Left cardiac atrium (tissue), 4 donors: ENCODE measurements at regions not wholly inside any gene's neighbourhood (a gene's known extent, or its start where the extent isn't known, plus 50 kb on each side); places are given as distances from the start of the nearest gene placed in this dataset.

Experiments
- ATAC-seq, 2 donors: fragments of 200-7000 bp; cut with Tn5 transposase; one replicate each; pipeline ENCODE4 v1.9.1; 2020; ENCODE audit warnings: mild to moderate bottlenecking in 2 of 2, moderate library complexity in 2 of 2
- DNase-seq: peaks from one replicate; pipeline ENCODE4 v3.0.0-alpha.2; 2020
- intact Hi-C, 2 donors: fragments of 100-400 bp; cut with DNase I; formaldehyde crosslinking; loops; one replicate each; pipeline versions ENCODE4 v1.14.1 to v1.15.1; 2022 to 2023
- donor health status: DM: no; HTN: yes; CAD: no.
- donor health status: DM: no; HTN: yes; CAD: no; lungs with severe emphysema.
- donor health status: DM: yes; HTN: yes; CAD: no.
- donor health status: Dilated cardiomyopathy.

DNA sequence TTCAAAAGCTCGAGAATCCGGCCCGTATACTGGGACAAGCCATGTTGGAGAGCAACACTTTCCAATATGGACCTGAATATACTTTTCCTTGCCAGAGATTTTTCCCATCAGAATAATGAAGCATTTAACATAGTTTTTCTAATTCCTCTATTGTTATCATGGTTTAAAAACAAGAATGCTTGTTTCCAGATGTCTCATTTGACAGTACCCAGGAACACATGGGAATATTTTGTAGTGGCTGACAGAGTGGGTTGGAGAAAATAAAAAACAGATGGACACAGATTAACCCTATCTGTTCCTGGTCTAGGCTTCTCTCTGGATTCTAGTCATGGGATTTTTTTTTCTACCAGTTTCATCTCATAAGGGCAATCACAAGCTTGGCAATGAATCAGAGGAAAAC is 164.8 kb upstream of the CEP162 start:
- intact Hi-C loops, result no loop called here
- DNase-seq (no peak), ATAC-seq (no peak)

DNA sequence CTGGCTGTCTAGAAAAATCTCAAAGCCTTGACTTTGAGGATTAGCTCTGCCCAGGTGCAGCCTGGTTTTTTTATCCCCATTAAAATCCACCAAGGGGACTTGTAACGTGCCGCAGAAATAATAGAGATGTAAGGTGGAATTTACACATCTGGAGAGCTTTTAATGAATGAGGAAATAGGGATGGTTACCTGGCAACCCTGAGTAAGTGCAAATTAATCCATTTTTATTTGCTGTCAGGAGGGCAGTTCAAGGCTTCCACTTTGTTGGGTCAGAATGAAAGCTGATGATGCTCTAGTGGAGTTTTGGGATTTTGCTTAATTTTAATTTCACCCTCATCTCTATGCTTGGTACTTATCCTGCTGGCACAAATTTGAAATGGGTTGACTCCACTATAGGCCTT is 163.4 kb upstream of the CEP162 start:
- DNase-seq (no peak), ATAC-seq (no peak)
- intact Hi-C loops, result no loop called here

DNA sequence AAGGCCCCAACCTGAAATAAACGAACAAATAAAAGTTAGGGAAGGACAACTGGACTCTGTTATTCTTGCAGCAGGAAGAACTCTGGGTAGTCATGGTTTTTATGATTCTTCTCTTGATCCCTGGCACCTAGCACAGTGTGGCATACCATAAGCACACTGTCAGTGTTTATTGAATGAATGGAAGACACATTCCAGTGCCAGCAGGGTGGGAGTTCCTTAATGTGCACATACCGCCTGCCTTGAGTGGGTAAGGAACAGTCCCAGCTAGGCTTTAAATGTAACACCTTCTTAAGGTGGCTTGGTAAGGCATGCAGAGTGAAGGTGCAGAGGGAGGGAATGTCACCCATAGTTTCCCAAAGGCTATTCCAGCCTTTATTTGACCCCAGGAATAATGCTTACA is 162.9 kb upstream of the CEP162 start:
- intact Hi-C loops, result no loop called here
- DNase-seq, result no peak
- ATAC-seq, result no peak

DNA sequence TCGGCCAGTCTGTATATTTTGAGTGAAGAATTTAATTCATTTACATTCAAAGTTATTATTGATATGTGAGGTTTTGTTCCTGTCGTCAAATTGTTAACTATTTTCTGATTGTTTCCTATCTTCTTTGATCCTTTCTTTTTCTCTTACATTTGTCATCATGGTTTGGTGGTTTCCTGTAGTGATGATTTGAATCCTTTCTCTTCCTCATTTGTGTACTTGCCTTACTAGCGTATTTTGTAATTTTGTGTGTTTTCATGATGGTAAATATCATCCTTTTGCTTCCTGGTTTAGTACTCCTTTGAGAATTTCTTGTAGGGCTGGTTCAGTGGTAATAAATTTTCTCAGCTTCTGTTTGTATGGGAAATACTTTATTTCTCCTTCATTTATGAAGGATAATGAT is 151.7 kb upstream of the CEP162 start:
- no peak for ATAC-seq
- intact Hi-C loops, result no loop called here
- no peak for DNase-seq

DNA sequence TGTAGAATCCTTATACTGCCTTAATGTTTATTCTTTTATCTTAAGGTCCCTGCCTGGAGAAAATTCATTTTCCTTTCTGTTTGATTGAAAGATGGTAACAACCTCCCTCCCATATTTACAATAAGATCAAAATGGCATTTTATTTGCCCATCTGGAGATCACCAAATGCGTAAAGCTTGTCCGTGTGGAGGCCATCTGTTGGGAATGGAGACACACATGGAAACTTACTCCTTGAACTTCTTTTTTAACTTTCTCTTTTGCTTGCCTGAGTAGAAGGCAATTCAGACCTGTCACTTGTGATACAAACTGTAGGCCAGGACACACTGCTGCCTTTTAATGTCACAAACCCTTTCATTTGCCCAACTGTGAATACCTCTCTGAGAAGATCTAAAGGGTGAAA is 144.8 kb upstream of the CEP162 start:
- intact Hi-C loops, result no loop called here
- DNase-seq (no peak), ATAC-seq (no peak)

DNA sequence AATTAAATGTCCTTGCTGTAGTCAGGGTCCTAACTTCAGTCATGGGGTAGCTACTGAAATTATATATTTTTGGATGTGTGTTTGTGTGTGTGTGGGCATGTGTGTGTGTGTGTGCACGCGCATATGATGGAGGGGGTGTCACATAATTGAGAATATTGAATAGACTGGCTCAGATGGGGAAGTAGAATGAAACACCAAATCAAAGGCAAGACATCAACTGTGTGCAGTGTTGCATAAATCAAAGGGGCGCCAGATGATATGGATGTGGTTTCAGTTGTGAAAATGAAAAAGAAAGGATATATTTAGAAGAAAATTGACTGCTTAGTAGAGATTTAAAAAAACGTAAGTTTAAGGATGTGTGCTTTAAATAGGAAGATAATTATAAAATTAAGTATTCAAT is 144.2 kb upstream of the CEP162 start:
- DNase-seq (no peak), ATAC-seq (no peak)
- intact Hi-C loops, result no loop called here

DNA sequence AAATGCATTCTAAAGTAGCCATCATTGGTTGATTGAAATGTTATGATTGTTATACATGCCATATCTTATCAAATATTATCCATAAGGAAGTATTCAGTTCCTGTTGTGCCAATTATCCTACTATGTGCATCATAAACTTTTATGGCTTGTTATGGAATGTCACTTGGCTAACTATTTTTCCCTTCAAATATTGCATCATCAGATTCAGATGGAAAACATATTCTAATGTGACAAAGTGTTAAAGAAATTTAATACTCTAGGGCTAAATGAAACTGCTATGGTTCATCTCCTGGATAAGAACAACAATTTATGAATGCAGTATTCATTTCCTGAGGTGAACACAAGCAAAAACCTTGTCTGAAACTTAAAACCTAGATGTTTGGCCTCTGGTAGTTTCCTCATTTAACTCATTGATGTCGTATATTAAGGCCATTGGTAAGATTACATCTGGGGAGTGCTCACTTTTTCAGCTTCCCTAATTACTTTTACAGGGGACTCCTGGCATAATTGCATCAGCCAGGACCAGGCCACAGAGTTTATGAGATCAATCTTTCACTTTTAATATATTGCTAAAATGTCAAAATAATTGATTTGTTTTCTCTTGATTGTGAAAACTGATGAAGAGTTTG is 134.9 kb upstream of the CEP162 start:
- intact Hi-C loops, result no loop called here
- ATAC-seq (no peak), DNase-seq (no peak)

DNA sequence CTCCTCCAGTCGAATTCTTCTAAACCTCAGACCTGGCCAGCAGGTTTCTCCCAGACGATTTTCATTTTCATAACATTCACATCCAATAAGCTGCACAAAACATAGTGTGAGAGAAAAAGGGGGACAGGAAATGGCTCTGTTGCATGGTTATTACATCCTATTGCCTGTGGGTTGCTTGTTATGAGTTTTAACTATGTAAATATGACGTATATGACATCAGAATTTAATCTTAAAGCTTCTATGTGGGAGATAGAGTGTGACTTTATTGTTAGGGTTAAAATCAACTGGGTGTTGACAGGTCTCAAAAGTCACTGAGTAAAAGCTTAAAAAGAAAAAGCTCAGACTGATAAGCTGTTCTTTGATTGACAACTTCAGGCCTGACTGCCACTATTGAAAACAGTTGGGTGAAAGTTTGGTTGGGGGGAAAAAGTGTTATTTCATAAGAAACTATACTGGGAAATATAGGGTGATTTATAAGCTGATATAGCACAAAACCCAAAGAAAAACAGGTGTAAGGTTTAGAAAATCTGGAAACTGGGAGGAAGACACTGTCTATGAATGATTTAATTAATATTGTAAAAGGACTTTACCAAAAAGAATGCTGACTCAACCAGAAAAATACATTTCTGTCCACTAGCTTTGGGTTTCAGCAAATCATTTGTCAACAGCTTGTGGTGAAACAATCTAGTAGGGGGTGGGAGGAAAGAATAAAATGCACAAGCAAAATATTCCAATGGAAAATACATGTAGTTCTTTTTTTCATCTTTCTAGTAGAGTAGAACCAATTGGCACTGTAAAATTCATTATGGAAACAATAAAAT is 134.1 kb upstream of the CEP162 start:
- DNase-seq (no peak), ATAC-seq (no peak)
- intact Hi-C loops, result no loop called here

DNA sequence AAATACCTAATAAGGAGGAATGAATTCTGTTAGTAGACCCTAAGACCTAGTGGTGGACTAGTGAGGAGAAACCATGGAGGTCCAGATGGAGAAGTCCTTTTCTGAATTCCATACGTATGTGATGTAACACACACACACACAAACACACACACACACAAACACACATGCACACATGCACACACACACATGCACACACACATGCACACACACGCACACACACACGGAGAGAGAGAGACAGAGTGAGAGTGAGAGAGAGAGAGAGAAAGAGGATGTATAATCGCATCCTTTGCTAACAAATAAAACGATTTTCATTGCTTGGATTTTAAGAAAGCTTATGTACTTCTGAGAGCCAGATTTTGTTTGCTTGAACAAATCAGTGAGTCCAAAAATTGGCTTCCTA is 132.6 kb upstream of the CEP162 start:
- DNase-seq (no peak), ATAC-seq (no peak)
- intact Hi-C loops, result no loop called here

DNA sequence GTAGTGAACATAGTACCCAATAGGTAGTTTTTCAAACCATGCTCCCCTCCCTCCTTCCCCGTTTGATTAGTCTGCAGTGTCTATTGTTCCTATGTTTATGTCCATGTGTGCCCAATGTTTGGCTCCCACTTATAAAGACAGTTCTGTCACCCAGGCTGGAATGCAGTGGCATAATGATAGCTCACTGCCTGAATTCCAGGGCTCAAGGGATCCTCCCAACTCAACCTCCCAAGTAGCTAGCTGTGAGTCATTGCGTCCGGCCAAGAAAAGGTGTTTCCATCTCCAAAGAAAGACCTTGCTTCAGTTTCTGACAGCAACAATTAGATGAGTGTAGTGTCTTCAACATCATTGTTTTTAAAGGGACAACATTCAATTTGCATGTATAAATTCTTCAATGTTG is 131.1 kb upstream of the CEP162 start:
- DNase-seq (no peak), ATAC-seq (no peak)
- intact Hi-C loops, result no loop called here

DNA sequence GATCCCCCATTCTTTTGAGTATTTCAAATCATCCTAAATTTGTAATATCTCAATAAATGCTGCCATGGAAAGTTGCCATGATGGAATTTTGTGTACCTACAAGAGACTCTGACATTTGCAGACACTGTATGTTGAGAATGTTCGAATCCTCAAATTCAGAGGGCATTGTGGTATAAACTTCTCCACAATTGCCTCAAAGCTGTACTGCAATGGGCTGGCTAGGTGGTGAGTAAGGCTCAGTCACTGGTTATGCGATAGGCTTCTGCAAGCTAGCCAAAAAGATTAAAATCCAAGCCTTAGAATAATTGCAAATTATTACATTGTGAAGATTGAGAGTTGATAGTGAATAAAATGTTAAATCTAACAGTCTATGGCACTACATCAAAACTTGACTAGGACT is 130.2 kb upstream of the CEP162 start:
- intact Hi-C loops, result no loop called here
- DNase-seq (no peak), ATAC-seq (no peak)

DNA sequence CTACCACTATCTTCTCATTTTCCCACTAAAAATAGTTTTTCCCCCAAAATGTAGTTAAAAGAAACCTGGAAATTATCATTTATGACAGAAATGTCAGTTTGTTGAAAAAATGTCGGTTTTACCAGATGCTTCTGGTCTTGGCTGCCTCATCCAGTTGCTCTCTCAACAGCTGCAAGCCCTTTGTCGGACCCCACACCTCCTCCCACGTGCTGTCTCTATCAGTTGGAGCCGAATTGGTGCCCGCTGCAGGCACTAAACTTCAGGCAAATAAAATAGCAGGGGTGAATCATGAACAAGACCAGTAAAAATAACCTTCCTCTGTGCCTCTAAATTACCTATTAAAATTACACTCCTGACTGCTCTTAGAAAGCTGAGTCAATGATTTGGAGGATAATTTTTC is 129.5 kb upstream of the CEP162 start:
- ATAC-seq (peak in 1 of 2 donors; percentile 44), DNase-seq (no peak)
- intact Hi-C loops, result no loop called here

DNA sequence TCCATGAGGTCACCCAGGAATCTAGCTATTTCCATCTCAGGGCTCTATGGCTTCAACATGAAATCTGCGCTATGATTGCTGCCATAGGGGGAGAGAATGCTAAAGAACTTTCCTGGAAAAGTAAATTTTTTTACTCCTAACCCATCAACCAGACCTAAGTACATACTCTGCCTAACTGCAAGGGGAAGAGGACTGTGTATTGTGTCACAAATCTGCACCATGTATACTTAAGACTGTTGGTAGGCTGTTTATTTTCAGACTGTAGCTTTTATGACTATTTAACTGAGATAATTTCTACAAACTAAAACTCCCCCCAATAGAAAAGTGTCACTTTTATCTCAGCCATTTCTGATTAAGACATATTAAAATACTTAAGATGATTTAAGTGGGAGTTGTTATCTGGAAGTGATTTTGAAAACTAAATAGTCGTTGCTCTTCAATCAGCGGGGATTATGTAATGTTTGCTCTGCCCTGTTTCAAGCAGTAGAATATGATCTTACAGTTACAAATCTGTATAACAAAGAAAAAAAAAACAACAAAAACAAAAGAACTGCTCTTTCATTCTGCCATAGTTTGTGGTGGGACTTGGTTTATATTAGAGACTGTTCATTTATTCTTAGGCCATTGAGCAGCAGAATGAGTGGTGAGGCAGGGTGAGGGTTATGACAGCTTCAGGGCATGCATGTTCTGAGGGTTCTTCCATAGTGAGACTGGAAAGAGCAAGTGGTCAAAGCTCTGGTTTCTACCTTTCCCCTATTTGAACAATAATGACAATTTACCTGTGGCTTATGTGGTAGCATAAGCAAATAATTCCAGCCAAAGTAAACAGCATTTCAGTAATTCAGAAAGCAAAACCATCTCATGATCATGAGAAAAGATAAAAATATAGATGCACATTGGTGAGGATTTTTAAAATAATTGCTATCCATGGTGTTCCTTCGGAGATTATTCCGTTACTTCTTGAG is 126.3 kb upstream of the CEP162 start:
- intact Hi-C loops, result no loop called here
- DNase-seq, result no peak
- peak in 1 of 2 donors; percentile 64 for ATAC-seq

DNA sequence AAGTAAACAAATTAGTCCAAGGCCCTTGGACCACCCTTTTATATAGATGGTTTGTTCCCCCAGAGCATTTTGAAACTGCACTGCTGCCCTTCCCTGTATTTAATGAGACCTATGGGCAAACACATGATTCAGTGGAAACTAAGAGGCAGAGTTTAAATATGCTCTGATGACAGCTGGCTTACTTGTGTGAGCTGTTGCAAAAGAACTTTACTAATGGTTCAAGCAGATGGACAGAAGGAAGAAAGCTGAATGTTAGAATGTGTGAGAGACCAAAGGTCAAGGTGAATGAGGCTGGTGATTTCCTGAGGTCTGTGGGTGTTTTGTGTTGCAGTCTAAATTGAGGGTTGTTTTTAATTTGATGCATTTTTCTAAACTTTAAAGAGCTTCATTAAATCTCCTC is 123.0 kb upstream of the CEP162 start:
- intact Hi-C loops, result no loop called here
- no peak for DNase-seq
- no peak for ATAC-seq

DNA sequence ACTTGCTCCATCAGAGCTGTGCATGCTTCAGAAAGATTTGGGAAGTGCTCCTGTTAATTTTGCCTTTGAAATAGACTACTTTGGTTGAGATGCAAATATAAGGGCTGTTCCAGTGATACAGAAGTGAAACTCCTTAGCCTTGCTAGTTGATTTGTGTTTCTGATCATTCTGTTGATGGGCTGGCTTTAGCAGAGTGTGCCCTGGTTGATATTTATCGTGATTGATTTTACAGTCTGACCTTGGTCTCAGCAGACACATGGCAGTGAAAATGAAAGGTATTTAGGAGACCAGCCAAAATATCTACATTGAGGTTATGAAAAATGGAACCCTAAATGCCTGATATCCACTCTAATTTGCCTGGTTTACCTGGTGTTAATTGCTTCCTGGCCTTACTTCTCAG is 122.1 kb upstream of the CEP162 start:
- intact Hi-C loops, result no loop called here
- ATAC-seq (no peak), DNase-seq (no peak)

DNA sequence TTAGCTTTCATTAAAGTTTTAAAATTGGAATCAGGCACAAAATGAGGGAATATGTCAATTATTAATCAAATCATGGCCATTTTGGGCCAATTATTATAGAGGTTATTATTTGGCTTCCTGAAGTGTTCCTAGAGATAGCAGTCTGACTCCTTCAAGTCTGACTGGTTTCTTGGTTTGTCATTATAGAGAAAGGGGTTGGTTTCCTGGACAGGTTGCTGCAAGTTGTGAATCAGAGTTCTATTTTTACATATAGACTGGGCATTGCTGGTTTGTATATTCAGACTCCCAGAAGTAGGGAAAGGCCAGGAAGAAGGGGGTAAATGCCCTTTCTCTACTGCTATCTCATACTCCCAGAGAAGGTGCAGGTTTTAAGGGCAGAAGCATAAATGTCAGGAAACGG is 121.4 kb upstream of the CEP162 start:
- intact Hi-C loops, result no loop called here
- no peak for ATAC-seq
- DNase-seq, result no peak

DNA sequence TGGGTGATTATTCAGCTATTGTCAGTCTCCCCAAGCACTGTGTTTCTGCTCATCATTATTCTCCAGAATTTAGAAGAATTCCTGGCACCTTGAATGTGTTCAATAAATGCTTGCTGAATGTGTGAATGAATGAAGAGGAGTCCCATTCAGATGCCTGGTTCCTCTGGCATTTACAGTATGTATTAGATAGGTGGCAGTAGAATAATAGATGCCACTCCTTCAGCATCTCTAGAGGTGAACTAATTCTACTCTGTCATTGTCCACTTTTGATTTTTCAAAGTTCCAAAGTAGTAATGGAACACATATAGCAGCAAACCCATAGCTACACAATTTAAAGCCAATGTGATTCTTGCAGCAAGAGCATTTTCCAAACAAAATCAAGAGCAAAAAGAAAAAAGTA is 118.9 kb upstream of the CEP162 start:
- intact Hi-C loops, result no loop called here
- ATAC-seq, result no peak
- no peak for DNase-seq

DNA sequence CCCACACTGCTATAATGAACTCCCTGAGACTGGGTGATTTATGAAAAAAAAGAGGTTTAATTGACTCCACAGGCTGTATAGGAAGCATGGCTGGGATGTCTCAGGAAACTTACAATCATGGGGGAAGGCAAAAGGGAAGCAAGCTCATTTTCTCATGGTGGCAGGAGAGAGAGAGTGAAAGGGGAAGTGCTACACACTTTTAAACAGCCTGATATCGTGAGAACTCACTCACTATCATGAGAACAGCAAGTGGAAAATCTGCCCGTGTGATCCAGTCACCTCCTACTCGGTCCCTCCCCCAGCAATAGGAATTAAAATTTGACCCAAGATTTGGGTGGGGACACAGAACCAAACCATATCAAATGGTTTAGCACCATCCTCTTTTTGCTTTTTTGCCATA is 116.6 kb upstream of the CEP162 start:
- DNase-seq, result no peak
- intact Hi-C loops, result no loop called here
- ATAC-seq, result no peak

DNA sequence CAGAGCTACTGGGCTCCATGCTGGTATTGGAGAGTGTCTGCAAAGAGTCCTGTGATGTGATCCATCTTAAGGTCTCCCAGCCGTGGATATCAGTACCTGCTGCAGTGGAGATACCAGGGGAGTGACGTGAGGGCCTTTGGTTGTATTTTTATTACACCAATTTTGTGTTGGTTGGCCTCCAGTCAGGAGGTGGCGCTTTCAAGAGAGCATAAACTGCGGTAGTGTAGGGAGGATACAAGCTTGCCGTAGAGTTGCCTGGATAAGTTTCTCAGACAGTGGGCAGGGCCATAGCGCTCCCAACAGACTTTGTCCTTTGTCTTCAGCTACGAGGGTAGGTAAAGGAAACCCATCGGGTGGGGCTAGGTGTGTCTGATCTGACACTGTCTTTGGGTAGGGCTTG is 113.0 kb upstream of the CEP162 start:
- ATAC-seq (no peak), DNase-seq (no peak)
- intact Hi-C loops, result no loop called here

DNA sequence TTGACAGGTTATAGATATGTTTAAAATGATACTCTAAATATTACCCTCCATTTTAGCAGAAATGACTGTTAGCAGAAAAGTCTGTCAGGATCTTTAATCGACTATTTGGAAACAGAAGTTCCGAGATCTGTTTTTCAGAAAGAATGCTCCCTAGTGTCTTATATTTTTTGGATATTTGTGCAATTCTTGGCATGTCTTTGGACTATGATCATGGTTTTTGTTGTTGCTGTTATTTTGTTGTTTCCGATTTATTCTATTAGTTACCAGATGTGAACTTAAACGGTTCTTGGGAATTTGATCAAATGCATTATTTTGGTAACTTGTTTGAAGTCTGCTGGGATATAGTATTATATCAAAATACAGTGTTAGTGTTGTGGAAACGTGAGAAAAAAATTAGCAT is 106.4 kb upstream of the CEP162 start:
- ATAC-seq (no peak), DNase-seq (no peak)
- intact Hi-C loops, result no loop called here
